Upper lobe of left lung (tissue), 4 donors: ENCODE measurements at regions not wholly inside any gene's neighbourhood (a gene's known extent, or its start where the extent isn't known, plus 50 kb on each side); places are given as distances from the start of the nearest gene placed in this dataset.

Experiments
- CTCF ChIP-seq, 6 experiments: fragments of 450-650 bp in 4 of 6; fragments of 200-600 bp in 2 of 6; sonication (generic) in 2 of 6; IDR thresholded peaks; one replicate each; pipeline ENCODE4 v1.5.1; 2016 to 2019; ENCODE audit warnings: antibody characterized with exemption in 6 of 6
- EP300 ChIP-seq, 4 donors: sonication (generic); formaldehyde crosslinking; IDR thresholded peaks; one replicate each; pipeline ENCODE4 v1.5.1; 2017; ENCODE audit warnings: antibody characterized with exemption in 4 of 4, control low read depth in 2 of 4
- POLR2A ChIP-seq, 4 donors: fragments of 450-650 bp; IDR thresholded peaks; one replicate each; pipeline ENCODE4 v1.5.1; 2016 to 2017; ENCODE audit warnings: antibody characterized with exemption in 4 of 4, mild to moderate bottlenecking in 2 of 4
- POLR2AphosphoS5 ChIP-seq, 2 donors: sonication (generic); formaldehyde crosslinking; IDR thresholded peaks; one replicate each; pipeline ENCODE4 v1.5.1; 2017; ENCODE audit warnings: antibody characterized with exemption in 2 of 2

DNA sequence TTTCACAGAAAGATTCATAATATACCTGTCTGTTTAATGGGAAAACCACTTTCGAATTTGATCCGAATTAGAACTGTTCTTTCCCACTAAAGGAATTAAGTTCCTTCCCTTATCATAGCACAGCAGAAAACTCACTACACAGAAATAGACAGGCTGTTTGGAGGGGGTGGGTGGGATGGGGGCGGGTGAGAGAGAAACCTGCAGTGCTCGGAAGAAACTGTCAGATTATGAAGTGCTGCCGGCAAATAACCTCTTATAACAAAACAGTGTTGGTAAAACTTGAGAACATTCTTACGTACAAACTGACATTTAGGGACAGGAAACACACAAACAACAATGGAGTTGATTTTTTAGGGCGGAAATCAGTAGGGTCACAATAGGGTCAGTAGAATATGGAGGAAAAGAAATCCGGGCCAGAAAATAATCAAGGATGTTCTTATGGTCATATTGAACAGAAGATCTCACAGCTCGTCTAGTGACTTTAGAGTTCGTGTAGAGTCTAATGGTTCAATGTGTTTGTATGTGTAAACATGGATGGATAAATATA, 756.0 kb upstream of the LRATD1 start:
- TF ChIP-seq CTCF (IDR thresholded peaks at IDR 0.05) (no peak), EP300 (IDR thresholded peaks at IDR 0.05) (peak in 1 of 4 donors; percentile 45), POLR2A (IDR thresholded peaks at IDR 0.05) (no peak), POLR2AphosphoS5 (IDR thresholded peaks at IDR 0.05) (peak in 1 of 2 donors; percentile 48)
